Neural progenitor cell (in vitro differentiated cells): ENCODE measurements at regions not wholly inside any gene's neighbourhood (a gene's known extent, or its start where the extent isn't known, plus 50 kb on each side); places are given as distances from the start of the nearest gene placed in this dataset.

Experiments
- DNase-seq: peaks from one replicate; pipeline ENCODE4 v3.0.0-alpha.2; 2016; ENCODE audit warnings: low spot score
- H2AFZ ChIP-seq: fragments of 200-600 bp; sonication (generic); replicated peaks from 2 replicates; pipeline ENCODE4 v1.6.1; 2016; ENCODE audit warnings: antibody characterized with exemption
- H3F3A ChIP-seq: fragments of 200-600 bp; sonication (generic); 2 replicates; pipeline ENCODE4 v1.6.1; 2016; ENCODE audit warnings: antibody characterized with exemption, low read depth
- H3K27ac ChIP-seq: fragments of 200-600 bp; sonication (generic); 2 replicates; pipeline ENCODE4 v1.5.1; 2016; ENCODE audit warnings: mild to moderate bottlenecking
- H3K27me3 ChIP-seq: fragments of 200-600 bp; sonication (generic); 2 replicates; pipeline ENCODE4 v1.6.1; 2016; ENCODE audit warnings: mild to moderate bottlenecking, moderate library complexity
- H3K36me3 ChIP-seq: fragments of 200-600 bp; sonication (generic); 2 replicates; pipeline ENCODE4 v1.5.1; 2016
- H3K4me1 ChIP-seq: fragments of 200-600 bp; sonication (generic); 2 replicates; pipeline ENCODE4 v1.6.1; 2016; ENCODE audit warnings: mixed run types
- H3K4me2 ChIP-seq: fragments of 200-600 bp; sonication (generic); 2 replicates; pipeline ENCODE4 v1.6.1; 2016
- H3K4me3 ChIP-seq: fragments of 200-600 bp; sonication (generic); 2 replicates; pipeline ENCODE4 v1.5.1; 2016
- H3K79me2 ChIP-seq: fragments of 200-600 bp; sonication (generic); 2 replicates; pipeline ENCODE4 v1.6.1; 2016; ENCODE audit warnings: low read depth
- H3K9ac ChIP-seq: fragments of 200-600 bp; sonication (generic); 2 replicates; pipeline ENCODE4 v1.6.1; 2016
- H3K9me3 ChIP-seq: fragments of 200-600 bp; sonication (generic); 2 replicates; pipeline ENCODE4 v1.5.1; 2016; ENCODE audit warnings: low read depth
- H4K20me1 ChIP-seq: fragments of 200-600 bp; sonication (generic); 2 replicates; pipeline ENCODE4 v1.6.1; 2016; ENCODE audit warnings: low read depth
- H3K27ac Mint-ChIP-seq: 3 replicates; pipeline ENCODE4 v1.8.0; 2021; ENCODE audit warnings: mixed read lengths
- H3K27me3 Mint-ChIP-seq: 2 replicates; pipeline ENCODE4 v1.8.0; 2022; ENCODE audit warnings: low read depth, mild to moderate bottlenecking, inconsistent platforms, moderate library complexity, mixed read lengths; ENCODE audit not compliant: insufficient read depth
- H3K36me3 Mint-ChIP-seq: 3 replicates; pipeline ENCODE4 v1.8.0; 2021; ENCODE audit warnings: mixed read lengths
- H3K4me1 Mint-ChIP-seq: 3 replicates; pipeline ENCODE4 v1.8.0; 2021; ENCODE audit warnings: mixed read lengths
- H3K4me3 Mint-ChIP-seq: 3 replicates; pipeline ENCODE4 v1.8.0; 2021; ENCODE audit warnings: mild to moderate bottlenecking, moderate library complexity, mixed read lengths
- H3K9me3 Mint-ChIP-seq: 3 replicates; pipeline ENCODE4 v1.8.0; 2020; ENCODE audit warnings: mixed read lengths
- CTCF ChIP-seq: fragments of 200-600 bp; sonication (generic); IDR thresholded peaks from 2 replicates; pipeline ENCODE4 v1.5.1; 2017; ENCODE audit warnings: antibody characterized with exemption, mild to moderate bottlenecking
- EZH2 ChIP-seq: fragments of 200-600 bp; sonication (generic); IDR thresholded peaks from 2 replicates; pipeline ENCODE4 v1.6.1; 2017; ENCODE audit warnings: antibody characterized with exemption, mild to moderate bottlenecking, moderate library complexity
- EZH2phosphoT487 ChIP-seq: fragments of 200-600 bp; sonication (generic); IDR thresholded peaks from 2 replicates; pipeline ENCODE4 v1.6.1; 2017; ENCODE audit warnings: antibody characterized with exemption

GRCh38 chr1:147451628-147452027 is 89.7 kb upstream of the BCL9 start:
- no peak overlapping the region for H3K4me3 ChIP-seq
- H3K4me1 Mint-ChIP-seq, result no peaks in the 10 kb centered on the region
- no peaks in the 10 kb centered on the region for H3K79me2 ChIP-seq
- H3K4me3 Mint-ChIP-seq, result no peak overlapping the region
- peaks cover 2% of the 10 kb centered on the region for H3K27me3 Mint-ChIP-seq
- no peaks in the 10 kb centered on the region for H4K20me1 ChIP-seq
- no peak for DNase-seq
- no peaks in the 10 kb centered on the region for H3K4me1 ChIP-seq
- no peak for TF ChIP-seq EZH2
- no peak for TF ChIP-seq CTCF
- no peak for TF ChIP-seq EZH2phosphoT487
- no peaks in the 10 kb centered on the region for H3K36me3 ChIP-seq
- no peak overlapping the region for H3K27ac ChIP-seq
- H3K9me3 ChIP-seq, result no peaks in the 10 kb centered on the region
- H3F3A ChIP-seq, result no peaks in the 10 kb centered on the region
- H3K27ac Mint-ChIP-seq, result no peak overlapping the region
- H3K9ac ChIP-seq, result no peak overlapping the region
- H3K36me3 Mint-ChIP-seq, result no peaks in the 10 kb centered on the region
- no peak overlapping the region for H2AFZ ChIP-seq
- H3K9me3 Mint-ChIP-seq, result no peaks in the 10 kb centered on the region
- H3K27me3 ChIP-seq, result no peaks in the 10 kb centered on the region
- H3K4me2 ChIP-seq, result no peak overlapping the region

- Histone ChIP-seq H2AFZ (no peak overlapping the region), H3K79me2 (no peaks in the 10 kb centered on the region), H3K36me3 (no peaks in the 10 kb centered on the region), H3F3A (no peaks in the 10 kb centered on the region), H3K4me2 (no peak overlapping the region), H3K9ac (no peak overlapping the region), H3K27me3 (no peaks in the 10 kb centered on the region), H3K27ac (no peak overlapping the region), H3K9me3 (no peaks in the 10 kb centered on the region), H3K4me1 (no peaks in the 10 kb centered on the region), H3K4me3 (no peak overlapping the region), H4K20me1 (no peaks in the 10 kb centered on the region)
- Mint-ChIP-seq H3K27ac (no peak overlapping the region), H3K4me3 (no peak overlapping the region), H3K4me1 (no peaks in the 10 kb centered on the region), H3K9me3 (no peaks in the 10 kb centered on the region), H3K36me3 (no peaks in the 10 kb centered on the region), H3K27me3 (no peaks in the 10 kb centered on the region)
- DNase-seq, result no peak
- no peak for TF ChIP-seq EZH2phosphoT487
- TF ChIP-seq CTCF, result no peak
- TF ChIP-seq EZH2, result no peak
These were observed 88.5 kb upstream of the BCL9 start for GRCh38 chr1:147452809-147453208.

DNA sequence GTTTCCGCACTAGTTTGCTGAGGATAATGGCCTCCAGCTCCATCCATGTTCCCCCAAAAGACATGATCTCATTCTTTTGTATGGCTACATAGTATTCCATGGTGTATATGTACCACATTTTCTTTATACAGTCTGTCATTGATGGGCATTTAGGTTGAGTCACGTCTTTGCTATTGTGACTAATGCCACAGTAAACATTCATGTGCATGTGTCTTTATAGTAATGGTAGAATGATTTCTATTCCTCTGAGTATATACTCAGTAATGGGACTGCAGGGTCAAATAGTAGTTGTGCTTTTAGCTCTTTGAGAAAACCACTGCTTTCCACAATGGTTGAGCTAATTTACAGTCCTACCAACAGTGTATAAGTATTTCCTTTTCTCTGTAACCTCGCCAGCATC is 78.3 kb upstream of the BCL9 start:
- Histone ChIP-seq H3K4me1 (no peaks in the 10 kb centered on the region), H3K27ac (no peak overlapping the region), H2AFZ (no peak overlapping the region), H4K20me1 (no peaks in the 10 kb centered on the region), H3K9me3 (no peaks in the 10 kb centered on the region), H3K9ac (no peak overlapping the region), H3F3A (no peaks in the 10 kb centered on the region), H3K4me2 (no peak overlapping the region), H3K4me3 (no peak overlapping the region), H3K36me3 (no peaks in the 10 kb centered on the region), H3K27me3 (no peaks in the 10 kb centered on the region), H3K79me2 (no peaks in the 10 kb centered on the region)
- Mint-ChIP-seq H3K36me3 (no peaks in the 10 kb centered on the region), H3K4me1 (no peaks in the 10 kb centered on the region), H3K27me3 (peaks cover 2% of the 10 kb centered on the region), H3K9me3 (peaks cover 3% of the 10 kb centered on the region), H3K27ac (no peak overlapping the region), H3K4me3 (no peak overlapping the region)
- no peak for DNase-seq
- TF ChIP-seq EZH2 (no peak), CTCF (no peak), EZH2phosphoT487 (no peak)

GRCh38 chr1:147466543-147466942 is 74.8 kb upstream of the BCL9 start:
- Histone ChIP-seq H3K9me3 (no peaks in the 10 kb centered on the region), H4K20me1 (no peaks in the 10 kb centered on the region), H3K4me1 (no peaks in the 10 kb centered on the region), H3K36me3 (no peaks in the 10 kb centered on the region), H3K4me2 (no peak overlapping the region), H2AFZ (no peak overlapping the region), H3K27ac (no peak overlapping the region), H3K9ac (no peak overlapping the region), H3K27me3 (no peaks in the 10 kb centered on the region), H3K4me3 (no peak overlapping the region), H3K79me2 (no peaks in the 10 kb centered on the region), H3F3A (no peaks in the 10 kb centered on the region)
- DNase-seq, result no peak
- H3K27ac Mint-ChIP-seq, result no peak overlapping the region
- TF ChIP-seq EZH2phosphoT487 (no peak), EZH2 (no peak), CTCF (no peak)
- H3K27me3 Mint-ChIP-seq, result peaks cover 2% of the 10 kb centered on the region
- H3K9me3 Mint-ChIP-seq, result peaks cover 3% of the 10 kb centered on the region
- H3K4me1 Mint-ChIP-seq, result no peaks in the 10 kb centered on the region
- H3K4me3 Mint-ChIP-seq, result no peak overlapping the region
- H3K36me3 Mint-ChIP-seq, result no peaks in the 10 kb centered on the region
